GM18868 (cell line): ENCODE measurements at regions not wholly inside any gene's neighbourhood (a gene's known extent, or its start where the extent isn't known, plus 50 kb on each side); places are given as distances from the start of the nearest gene placed in this dataset.
"Not testable (repeated sequence)": the region's sequence is repeated elsewhere in the genome, so short reads cannot be mapped to it uniquely, and the experiment has no call there.

Experiments used
- ATAC-seq: cut with Tn5 transposase; IDR thresholded peaks from one replicate; pipeline ENCODE4 v1.9.1; 2021; ENCODE audit warnings: mild to moderate bottlenecking, moderate library complexity; ENCODE audit not compliant: unreplicated experiment

DNA sequence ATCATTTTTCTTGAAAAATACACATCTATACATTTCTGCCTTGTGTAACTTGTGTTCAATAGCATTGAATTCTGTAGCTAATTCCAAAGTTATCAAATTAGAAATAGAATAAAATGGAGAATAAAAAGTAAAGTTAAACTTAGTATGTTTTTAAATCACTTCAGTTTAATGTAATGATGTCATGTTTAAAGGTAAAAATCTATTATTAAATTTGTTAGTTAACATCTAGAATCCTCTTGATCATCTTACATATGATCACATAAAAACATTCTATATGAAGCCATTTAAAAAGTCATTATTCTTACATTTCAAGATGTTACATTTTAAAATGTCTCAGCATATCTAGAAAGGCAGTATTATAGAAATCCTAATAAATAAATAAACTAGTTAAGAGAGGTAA is 1163.2 kb downstream of the PLA2G4A start:
- ATAC-seq = no peak

DNA sequence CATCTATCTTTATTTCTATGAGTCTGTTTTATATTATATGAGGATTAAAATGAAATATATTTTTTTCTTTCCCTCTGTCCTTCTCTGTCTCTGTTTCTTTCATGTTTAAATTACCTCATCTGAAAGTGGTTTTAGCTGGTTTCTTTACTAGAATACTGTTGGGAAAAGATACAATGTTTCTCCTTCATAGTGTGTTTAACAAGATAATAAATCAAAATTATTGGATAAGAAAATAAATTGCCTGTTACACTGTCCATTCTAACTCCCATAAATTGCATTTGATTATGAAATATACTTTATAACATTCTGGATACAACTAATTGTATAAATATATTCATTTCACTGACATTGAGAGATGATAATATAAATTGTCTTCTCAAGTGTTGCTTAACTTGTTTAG is 1168.0 kb downstream of the PLA2G4A start:
- no peak for ATAC-seq

DNA sequence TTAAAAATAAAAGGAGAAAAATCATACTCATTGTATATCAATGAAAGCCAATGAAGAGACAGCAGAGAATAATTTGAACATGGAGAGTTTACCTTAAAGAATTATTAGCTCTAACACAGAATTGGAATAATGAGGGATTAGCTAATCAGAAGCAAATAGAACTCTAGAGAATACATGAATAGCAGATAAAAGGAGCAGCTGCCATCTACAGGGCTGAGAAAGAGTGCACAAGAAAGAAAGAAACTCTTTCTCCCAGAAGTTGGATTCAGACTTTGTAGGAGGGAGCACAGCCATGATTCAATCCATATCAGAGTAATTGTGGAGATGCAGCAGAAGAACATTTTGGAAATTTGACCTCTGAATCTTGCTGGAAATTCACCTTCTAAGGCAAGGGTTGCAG is 1171.2 kb downstream of the PLA2G4A start:
- no peak for ATAC-seq

DNA sequence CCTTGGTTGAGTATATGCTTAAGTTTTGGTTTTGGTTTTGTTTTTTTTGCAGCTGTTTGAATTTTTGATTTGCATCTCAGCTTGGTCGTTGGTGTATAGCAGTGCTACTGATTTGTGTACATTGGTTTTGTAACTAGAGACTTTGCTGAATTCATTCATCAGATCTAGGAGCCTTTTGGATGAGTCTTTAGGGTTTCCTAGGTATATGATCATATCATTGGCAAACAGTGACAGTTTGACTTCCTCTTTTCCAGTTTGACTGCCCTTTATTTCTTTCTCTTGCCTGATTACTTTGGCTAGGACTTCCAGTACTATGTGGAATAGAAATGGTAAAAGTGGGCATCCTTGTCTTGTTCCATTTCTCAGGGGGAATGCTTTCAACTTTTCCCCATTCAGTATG is 1174.9 kb downstream of the PLA2G4A start:
- not testable (repeated sequence) for ATAC-seq

DNA sequence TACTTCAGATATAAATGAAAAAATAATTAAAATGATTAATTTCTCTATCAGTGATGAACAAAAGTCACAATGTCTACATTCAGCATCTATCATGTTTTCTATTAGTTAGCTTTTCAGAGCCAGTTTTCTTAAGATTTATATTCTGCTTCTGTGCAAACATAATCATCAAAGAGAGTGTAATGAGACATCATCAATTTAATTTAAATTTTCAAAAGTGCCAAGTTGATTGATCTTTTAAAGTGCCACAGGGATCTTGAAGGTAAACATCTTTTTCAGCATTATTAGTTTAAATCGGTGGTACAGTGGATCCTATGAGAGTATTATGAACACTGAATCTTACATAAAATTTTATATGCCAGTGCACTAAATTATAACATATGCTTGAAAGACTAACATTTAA is 1176.1 kb downstream of the PLA2G4A start:
- ATAC-seq = no peak

DNA sequence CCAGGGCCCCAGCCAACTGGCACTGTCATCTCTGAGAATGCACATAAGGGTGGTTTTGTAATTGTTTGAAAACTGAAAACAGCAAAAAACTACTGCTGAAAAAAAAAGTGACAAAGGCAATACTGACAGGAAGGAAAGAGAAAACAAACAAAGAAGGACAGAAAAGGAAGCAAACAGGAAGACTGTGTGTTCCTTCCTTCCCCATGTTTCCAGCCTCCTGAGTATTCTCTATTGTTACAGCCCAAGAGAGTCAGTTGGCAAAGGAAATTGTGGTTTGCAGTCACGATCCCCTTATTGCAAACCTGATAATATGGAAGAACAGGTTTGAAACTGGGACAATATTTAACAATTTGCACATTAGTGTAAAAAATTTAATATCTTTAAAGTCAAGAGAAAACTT is 1177.6 kb downstream of the PLA2G4A start:
- no peak for ATAC-seq

DNA sequence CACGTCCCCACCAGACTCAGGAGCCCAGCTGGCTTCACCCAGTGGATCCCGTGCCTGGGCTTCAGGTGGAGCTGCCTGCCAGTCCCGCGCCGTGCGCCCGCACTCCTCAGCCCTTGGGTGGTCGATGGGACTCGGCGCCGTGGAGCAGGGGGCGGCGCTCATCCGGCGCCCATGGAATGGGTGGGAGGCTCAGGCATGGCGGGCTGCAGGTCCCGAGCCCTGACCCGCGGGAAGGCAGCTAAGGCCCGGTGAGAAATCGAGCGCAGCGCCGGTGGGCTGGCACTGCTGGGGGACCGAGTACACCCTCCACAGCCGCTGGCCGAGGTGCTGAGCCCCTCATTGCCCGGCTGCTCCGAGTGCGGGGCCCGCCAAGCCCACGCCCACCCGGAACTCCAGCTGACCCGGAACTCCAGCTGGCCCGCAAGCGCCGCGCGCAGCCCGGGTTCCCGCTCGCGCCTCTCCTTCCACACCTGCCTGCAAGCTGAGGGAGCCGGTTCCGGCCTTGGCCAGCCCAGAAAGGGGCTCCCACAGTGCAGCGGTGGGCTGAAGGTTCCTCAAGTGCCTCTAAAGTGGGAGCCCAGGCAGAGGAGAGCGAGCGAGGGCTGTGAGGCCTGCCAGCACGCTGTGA is 1184.6 kb downstream of the PLA2G4A start:
- not testable (repeated sequence) for ATAC-seq

DNA sequence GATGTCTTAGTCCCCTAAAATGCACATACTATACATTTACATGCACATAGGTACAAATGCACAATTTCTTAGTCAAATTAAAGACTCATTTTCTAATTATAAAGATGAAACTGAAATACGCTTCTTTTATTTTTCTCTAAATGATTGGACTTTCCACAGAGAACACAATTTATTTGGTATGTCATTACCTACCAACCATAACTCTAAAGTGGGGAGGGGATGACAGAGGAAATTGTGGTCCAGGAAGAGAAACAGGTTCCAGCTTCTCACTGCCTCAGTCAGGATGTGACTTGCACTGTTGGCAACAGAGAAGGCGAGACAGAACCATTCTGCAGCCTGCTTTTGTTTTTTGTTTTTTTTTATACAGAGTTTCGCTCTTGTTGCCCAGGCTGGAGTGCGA is 1189.2 kb downstream of the PLA2G4A start:
- ATAC-seq = no peak

DNA sequence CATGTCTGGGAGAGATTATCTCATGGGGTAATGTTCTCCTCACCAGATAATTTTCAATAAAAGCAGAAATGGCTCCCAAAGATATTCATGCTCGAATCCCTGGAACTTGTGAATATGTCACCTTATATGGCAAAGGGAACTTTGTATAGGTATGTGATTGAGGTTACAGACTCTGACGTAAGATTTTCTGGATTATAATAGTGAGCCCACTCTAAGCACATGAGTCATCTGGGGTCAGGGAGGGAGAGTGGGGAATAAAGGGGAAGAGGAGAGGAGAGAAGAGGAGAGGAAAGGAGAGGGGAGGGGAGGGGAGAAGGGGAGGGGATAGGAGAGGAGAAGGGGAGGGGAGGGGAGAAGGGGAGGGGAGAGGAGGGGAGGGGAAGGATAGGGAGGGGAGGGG is 1193.9 kb downstream of the PLA2G4A start:
- ATAC-seq = no peak

DNA sequence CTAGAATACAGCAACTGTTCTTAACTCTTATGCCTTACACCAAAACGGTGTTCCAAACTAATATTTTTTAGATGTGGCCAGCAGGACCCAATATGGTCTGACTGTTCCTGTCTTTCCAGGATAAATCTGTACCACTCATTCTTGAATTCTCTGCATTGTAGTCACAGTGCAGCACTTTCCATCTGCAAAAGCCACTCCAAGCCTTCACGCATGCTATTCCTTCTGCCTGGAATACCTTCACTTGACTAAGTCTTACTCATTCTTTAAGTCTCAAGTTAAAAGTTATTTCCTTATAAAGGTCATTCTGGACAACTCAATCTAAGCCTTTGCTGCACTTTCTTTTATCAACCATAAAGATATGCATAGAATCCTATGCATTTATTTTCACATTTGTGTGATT is 1194.5 kb downstream of the PLA2G4A start:
- no peak for ATAC-seq

DNA sequence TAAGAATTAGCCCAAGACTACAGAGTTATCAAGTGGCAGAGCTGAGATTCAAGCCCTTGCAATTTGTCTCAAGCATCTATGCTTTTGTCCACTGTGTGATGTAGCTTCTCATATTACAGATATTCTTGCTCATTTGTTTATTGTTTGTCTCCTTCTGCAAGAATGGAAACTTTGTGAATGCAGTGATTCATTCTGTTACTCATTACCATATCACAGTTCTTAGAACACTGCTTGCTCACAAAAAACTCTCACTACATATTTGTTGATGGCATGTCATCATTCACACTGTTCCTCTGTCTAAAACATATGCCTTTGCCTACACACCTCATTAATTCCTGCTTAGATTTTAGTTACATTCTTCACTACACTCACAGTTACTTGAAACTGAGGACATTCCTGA is 1198.9 kb downstream of the PLA2G4A start:
- peak; percentile 98 for ATAC-seq

DNA sequence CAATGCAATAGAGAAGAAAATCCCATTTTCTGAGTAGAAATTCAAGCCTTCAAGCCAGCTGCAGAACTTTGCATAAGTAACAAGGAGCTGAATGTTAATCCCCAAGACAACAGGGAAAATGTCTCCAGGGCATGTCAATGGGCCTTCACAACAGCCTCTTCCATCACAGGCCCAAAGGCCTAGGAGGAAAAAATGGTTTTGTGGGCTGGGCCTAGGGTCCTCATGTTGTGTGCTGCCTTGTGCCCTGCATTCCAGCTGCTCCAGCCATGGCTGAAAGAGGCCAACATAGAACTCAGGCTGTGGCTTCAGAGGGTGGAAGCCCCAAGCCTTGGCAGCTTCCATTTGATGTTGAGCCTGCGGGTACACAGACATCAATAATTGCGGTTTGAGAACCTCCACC is 1208.8 kb downstream of the PLA2G4A start:
- ATAC-seq = not testable (repeated sequence)

DNA sequence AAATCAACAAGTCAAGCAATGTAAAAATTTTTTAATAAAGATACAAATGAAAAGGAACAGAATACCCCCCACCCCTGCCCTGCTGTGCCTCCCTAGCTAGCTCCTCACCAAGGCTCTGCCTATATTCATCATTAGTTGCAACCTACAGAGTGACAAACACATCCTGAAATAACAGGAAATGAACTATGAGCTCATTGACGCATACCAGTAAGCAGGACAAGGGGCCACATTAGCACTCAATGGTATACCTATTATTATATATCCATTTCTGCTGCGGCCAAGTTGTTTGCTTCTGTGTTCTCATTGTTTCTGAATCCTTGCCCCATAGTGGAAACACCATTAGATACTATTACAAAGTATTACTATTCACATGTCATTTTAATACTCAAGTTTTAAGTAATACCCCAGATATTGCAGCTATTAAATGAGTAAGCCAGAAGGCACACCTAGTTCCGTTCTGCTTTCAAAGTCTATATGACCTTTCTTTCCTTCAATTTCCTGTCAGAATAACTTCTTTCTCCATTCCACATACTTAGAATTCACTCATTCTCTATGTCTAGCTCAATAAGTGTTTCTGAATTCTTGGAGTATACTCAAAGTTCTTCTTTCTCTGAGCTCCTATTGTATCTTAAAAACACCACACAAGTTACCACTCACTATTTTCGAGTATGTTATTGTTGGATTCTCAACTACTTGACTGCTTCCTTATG is 1214.9 kb downstream of the PLA2G4A start:
- no peak for ATAC-seq

DNA sequence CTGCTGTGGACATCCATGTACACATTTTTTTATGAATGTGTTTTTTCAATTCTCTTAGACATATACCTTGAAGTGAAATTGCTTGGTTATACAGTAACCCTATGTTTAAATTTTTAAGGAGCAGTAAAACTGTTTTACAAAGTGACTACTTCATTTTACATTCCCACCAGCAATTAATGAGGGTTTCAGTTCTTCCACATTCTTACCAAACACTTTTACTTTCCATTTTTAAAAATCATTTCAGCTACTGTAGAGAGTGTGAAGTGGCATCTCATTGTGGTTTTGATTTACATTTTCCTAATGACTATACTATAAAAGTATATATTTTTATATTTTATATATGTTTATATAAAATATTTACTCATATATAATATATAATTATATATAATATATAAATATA is 1221.5 kb downstream of the PLA2G4A start:
- ATAC-seq = peak; percentile 44

DNA sequence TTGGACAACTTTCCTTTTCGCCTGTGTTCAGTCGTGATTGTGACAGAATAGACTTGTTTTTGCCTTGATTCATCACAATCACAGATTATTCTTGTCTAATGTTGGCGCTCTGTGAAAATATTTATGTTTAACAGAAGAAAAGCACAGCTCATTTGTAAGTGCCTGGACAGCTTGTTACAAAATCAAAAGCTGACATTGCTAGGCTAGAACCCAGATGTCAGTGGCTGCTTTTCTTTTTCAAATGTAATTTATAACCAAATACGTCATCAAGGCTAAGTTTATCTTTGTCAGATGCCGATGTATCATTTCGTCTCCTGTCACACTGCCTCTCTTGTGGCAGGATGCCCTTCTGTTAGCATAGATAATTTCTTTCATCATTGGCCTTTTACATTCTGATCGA is 1227.3 kb downstream of the PLA2G4A start:
- no peak for ATAC-seq

DNA sequence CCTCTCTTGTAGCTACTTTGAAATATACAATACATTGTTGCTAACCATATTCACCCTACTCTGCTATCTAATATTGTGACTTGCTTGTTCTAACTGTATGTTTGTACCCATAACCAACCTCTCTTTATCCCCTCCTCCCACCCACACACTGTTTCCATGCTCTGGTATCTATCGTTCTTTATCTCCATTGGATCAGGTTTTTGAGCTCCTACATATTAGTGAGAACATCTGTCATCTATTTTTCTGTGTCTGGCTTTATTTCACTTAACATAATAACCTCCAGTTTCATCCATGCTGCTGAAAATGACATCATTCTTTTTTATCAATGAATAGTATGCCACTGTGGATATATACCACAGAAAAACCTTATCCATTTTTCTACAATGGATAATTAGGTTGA is 1230.1 kb downstream of the PLA2G4A start:
- ATAC-seq = no peak

DNA sequence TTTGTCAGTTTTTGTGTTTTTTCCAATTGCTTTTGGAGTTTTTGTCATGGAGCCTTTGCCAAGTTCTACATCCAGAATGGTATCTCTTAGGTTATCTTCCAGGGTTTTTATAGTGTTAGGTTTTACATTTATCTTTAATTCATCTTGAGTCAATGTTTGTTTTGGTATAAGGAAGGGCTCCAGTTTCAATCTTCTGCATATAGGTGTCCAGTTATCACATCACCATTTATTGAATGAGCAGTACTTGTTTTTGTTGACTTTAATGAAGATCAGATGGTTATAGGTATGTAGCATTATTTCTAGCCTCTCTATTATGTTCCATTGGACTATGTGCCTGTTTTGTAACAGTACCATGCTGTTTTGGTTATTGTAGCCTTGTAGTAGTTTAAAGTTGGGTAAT is 1233.1 kb downstream of the PLA2G4A start:
- ATAC-seq = no peak

DNA sequence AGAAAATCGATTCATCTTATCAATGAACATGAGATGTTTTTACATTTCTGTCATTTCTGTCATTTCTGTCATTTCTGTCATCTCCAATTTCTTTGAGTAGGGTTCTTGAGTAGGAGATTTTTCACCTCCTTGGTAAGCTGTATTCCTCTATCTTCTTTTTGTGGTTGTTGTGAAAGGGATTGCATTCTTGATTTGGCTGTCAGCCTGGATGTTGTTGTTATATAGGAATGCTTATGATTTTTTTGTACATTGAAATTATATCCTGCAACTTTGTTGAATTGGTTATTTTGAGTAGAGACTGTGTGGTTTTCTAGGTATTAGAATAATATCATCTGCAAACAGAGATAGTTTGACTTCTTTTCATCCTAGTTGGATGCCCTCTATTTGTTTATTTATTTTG is 1233.7 kb downstream of the PLA2G4A start:
- ATAC-seq = no peak

DNA sequence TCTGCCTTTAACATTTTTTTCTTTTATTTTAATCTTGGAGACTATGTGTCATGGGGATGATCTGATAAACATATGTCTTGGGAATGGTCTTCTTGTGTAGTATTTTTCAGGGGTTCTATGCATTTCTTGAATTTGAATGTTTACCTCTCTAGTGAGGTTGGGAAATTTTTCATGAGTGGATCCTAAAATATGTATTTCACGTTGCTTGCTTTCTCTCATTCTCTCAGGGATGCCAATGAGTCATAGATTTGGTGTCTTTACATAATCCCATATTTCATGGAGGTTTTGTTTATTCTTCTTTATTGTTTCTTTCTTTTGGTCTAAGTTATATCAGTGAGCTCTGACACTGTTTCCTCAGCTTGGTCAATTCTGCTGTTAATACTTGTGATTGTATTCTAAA is 1237.2 kb downstream of the PLA2G4A start:
- no peak for ATAC-seq

DNA sequence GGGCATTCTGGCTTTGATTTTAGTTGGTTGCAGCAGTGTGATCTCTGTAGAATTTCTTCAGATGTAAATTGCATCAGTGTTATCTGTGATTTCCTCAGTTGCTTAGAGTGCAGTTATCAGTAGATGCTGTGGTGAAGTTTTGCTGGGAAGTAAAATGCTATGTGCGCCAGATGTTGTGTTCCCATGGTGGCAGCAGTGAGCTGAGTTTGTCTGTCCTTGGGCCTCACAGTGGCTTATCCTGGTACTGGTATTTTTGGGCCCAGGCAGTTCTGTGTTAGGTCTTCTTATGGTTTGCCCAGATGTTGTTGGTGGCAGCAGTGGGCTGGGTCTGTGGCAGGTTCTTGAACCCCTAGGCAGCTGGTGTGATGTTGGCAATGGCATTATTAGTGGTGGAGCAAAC is 1242.1 kb downstream of the PLA2G4A start:
- no peak for ATAC-seq

DNA sequence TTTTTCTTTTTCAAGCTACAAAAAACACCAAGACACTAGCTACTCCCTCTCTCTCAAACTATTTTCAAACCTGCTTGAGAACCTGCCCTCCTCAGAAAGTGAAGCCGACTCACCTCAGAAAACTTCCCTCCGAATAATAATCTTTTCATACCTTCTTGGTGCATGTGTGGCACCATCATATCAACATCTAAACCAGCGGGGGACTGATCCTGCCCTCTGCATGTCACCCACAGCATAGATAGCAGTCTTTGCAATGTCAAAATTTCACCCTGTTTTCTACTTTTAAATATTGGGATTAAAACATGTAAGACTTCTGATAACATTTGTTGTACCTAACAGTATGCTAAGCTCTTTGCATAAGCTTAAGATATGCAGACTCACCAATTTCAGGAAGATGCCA is 1260.3 kb downstream of the PLA2G4A start:
- no peak for ATAC-seq

DNA sequence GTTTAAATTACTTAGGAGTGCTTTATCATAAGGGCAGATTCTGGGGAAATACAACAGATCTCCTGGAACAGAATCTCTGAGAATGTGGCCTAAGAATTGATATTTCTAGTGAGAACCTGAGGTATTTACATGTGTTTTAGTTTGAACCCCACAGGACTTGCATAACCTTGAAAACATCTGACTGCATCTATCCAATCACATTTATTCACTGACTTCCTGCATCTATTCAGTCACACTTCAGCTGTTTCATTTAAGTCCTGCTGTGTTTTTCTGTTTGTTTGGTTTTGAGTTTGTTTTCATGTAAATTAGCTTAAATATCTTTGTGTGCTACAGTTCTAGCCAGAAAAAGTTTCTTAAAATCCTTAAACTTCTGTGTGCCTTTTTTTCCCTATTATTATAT is 1260.7 kb downstream of the PLA2G4A start:
- no peak for ATAC-seq

DNA sequence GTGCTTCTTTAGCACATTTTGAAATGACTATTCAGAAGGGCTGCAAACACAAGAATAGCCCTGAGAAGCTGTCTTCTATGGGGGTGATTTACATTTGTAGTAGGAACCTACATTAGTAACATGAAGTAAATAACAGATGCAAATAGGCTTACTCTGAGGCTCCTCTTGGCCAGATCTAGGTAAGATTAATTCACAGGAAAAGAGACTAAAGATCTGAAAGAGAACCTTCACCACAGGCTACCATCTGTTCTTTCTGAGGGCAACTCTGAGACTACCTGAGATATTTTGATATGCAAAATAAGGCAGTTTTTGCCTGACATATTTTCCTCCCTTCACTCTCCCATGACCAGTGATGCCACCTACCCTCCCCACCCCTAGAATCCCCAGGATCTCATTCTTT is 1267.8 kb downstream of the PLA2G4A start:
- no peak for ATAC-seq
